Amniotic epithelial cell (primary cell): ENCODE measurements at regions not wholly inside any gene's neighbourhood (a gene's known extent, or its start where the extent isn't known, plus 50 kb on each side); places are given as distances from the start of the nearest gene placed in this dataset.

ENCODE experiments used
- DNase-seq: peaks from one replicate; pipeline ENCODE4 v3.0.0-alpha.2; 2010; ENCODE audit warnings: low read depth

GRCh38 chr13:111645598-111646455 is 325.4 kb downstream of the TEX29 start:
- DNase-seq = no peak

DNA sequence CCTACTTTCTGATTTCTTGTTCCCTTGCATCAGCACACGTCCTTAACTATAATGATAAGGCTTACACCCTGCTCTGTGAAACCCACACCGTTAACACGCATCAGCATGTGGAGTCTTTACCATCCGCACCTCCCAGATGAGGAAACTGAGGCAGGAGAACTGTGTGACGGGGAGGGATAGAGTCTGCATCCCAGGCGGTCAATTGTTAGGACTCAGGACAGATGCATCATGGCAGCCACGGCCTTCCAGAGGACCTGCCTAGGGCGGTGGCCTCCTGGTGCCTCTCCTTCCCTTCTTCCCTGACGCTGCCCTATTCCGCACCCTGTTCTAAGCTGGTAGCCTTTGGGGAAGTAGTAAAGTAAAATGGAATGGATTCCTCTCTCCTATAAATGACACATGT is 326.0 kb downstream of the TEX29 start:
- no peak for DNase-seq

DNA sequence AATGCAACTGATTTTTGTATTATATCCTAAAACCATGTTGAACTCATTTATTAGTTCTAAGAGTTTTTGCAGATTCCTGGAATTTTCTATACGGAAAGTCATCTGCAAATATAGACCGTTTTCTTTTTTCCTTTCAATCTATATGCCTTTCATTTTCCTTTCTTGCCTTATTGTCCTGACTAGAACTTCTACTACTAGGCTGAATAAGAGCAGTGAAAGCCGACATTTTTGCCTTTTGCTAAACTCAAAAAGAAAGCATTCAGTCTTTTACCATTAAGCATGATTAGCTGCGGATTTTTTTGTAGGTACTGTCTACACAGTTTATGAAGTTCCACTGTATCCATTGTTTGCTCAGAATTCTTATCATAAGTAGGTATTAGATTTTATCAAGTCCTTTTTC is 328.4 kb downstream of the TEX29 start:
- DNase-seq = no peak

GRCh38 chr13:111650626-111651025 is 330.2 kb downstream of the TEX29 start:
- no peak for DNase-seq

GRCh38 chr13:111652676-111653075 is 332.2 kb downstream of the TEX29 start:
- no peak for DNase-seq

GRCh38 chr13:111654531-111654930 is 334.1 kb downstream of the TEX29 start:
- no peak for DNase-seq

DNA sequence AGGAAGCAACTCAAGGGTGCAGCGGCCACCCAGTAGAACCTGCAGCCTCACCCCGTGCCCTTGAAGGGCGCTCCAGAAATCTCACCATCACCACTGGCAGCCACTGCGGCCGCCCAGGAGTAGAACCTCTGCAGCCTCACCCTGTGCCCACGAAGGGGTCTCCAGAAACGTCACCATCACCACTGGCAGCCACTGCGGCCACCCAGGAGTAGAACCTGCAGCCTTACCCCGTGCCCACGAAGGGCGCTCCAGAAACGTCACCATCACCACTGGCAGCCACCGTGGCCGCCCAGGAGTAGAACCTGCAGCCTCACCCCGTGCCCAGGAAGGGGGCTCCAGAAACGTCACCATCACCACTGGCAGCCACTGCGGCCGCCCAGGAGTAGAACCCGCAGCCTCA is 336.0 kb downstream of the TEX29 start:
- DNase-seq = no peak

- DNase-seq = no peak
Observed at GRCh38 chr13:111657013-111657412, 336.6 kb downstream of the TEX29 start.

DNA sequence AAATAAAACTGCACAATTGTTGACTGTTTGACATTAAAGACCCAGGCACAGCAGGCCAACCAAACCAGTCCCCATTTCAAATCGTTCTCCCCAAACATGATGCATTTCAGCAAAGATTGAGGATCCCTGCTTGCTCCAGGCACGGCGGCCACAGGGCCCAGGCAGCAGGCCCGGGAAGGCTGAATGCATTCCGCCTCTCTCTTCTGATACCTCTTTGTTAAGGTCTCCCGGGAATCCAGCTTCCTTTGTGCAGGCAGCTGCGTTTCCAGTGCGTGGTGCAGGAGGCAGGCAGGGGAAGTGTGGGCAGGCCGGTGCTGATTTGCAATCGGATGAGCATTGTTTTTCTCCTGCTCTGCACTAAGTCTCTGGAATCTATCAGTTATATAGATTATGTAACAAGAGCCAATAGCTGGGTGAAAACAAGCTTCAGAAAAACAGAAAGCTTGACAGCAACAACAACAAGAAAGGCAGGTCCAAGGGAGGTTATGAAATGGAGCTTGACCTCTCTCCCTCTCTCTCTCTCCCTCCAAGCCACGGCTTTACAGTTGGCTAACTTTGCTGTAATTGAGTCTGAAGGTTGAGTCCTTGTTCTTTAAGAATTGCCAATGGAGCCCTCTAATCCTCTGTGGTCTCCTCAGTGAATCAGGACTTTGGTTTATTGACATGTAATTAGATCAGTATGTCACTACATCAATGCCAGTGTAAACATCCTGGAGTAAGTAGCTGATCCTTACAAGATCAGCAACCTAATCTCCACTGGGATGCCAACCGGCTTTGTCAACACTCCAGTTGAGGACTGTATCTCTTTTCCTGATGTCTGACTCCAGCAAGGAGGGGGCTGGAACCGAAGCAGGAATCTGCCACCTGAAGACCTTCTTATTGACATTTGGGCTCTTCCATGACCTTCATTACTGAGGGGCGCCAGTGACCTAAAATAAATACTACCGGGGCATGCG is 338.0 kb downstream of the TEX29 start:
- no peak for DNase-seq

- DNase-seq = no peak
Observed at GRCh38 chr13:111659219-111659775, 338.9 kb downstream of the TEX29 start.

GRCh38 chr13:111659842-111660241 is 339.4 kb downstream of the TEX29 start:
- no peak for DNase-seq

DNA sequence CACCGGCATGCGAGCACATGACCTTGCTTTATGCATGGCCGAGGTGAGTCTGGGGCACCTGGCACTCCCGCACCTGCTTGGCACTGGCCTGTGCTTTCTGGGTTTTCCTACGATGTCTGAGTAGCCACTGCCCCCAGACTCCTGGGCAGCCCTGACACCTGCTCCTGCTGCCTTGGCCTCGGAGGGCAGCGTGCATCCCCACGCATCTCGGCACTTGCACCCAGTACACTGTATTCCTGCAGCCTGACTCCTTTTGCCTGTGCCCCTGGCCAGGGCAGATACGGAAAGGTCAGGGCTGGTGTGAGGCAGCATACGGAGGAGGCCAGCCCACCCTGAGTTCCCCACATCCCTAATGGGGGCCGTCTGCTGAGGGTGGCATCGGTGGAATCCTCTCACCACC is 340.6 kb downstream of the TEX29 start:
- DNase-seq = no peak

- DNase-seq = no peak
Observed at GRCh38 chr13:111661776-111662175, 341.3 kb downstream of the TEX29 start.

- no peak for DNase-seq
Observed at GRCh38 chr13:111662451-111662850, 342.0 kb downstream of the TEX29 start.

GRCh38 chr13:111662895-111663294 is 342.5 kb downstream of the TEX29 start:
- no peak for DNase-seq

DNA sequence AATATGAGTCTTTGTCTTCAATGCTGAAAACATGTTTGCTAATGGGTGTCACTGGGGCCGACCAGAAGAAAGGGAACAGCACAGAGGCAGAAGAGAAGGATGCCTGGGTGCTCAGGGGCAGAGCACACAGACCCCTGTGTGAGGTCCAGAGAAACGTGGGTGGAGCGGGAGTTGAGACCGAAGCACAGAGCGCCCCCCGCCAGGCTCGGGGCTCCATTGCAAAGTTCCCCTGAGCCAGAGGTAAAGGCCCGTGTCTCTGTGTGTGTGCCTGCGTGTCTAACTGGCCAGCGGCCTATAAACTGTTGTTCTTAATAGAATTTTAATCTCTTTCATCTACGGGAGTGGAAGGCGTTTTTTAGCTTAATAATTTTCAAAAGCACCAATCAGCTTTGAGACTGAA is 343.1 kb downstream of the TEX29 start:
- no peak for DNase-seq

- no peak for DNase-seq
Observed at GRCh38 chr13:111663953-111664421, 343.5 kb downstream of the TEX29 start.

DNA sequence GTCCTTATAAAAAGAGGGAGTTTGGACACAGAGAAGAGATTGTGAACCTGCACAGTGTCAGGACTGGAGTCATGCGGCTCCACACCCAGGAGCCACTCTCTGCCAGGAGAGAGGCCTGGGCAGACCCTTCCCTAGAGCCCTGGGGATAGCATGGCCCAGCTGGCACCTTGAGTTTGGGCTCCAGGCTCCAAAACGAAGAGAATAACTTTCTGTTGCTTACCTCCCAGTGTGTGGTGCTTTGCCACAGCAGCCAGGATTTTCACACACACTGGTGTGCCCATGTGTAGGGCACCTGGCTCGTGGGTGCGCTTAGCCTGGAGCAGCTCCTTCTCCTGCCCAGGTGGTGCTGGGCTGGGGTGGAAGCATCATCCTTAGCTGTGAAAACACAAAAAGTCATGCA is 344.3 kb downstream of the TEX29 start:
- no peak for DNase-seq

DNA sequence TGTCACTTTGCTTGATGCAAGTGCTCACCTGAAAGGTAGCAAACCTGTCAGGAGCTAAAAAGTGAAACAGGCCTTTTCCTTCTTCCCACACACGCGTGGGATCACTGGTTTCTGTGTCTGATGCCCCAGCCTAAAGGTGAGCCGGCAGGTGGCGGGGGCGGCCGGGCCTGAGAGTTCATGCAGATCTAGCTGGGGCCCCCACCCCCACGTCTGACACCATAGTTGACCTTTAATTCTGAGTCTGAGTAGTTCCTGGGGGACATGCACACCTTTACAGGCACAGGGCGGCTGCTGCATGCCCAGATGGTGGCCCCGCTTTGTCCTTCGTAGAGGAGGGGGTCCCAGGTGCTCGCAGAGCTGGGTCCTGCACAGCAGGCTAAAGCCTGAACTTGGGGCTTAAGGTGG is 345.3 kb downstream of the TEX29 start:
- no peak for DNase-seq

GRCh38 chr13:111666164-111666776 is 345.8 kb downstream of the TEX29 start:
- no peak for DNase-seq

- no peak for DNase-seq
Observed at GRCh38 chr13:111667757-111668156, 347.3 kb downstream of the TEX29 start.

DNA sequence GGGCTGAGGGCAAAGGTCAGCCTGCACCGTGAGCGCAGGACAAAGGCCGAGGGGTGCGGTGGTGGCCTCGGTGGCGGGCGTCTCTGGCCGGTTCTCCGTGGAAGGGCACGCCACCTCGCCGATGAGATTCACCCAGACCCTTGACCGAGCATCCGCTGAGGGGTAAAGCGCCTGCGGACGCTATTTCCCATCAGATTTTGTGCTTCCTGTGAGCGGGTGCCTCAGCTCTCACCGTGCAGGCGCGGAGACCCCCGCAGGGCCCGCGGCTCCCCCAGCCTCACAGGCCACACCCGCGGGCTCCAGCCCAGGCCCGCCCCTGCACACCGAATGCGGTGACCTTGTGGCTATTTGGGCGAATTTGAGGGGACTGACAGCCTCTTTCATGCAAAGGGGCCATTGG is 348.0 kb downstream of the TEX29 start:
- DNase-seq = no peak
